ENCODE measurements at regions not wholly inside any gene's neighbourhood (a gene's known extent, or its start where the extent isn't known, plus 50 kb on each side); places are given as distances from the start of the nearest gene placed in this dataset.
"Not testable (repeated sequence)": the region's sequence is repeated elsewhere in the genome, so short reads cannot be mapped to it uniquely, and the experiment has no call there.

GRCh38 chr5:131005963-131006684 is 158.9 kb downstream of the HINT1 start:
- in situ Hi-C loops (cut with HindIII; ENCODE audit: low sequenced_read_pairs) = no loop called here
- no peak for DNase-seq (ENCODE audit: low read depth, low spot score)

GRCh38 chr5:131001507-131001906 is 163.5 kb downstream of the HINT1 start:
- no peak overlapping the region for H3K4me3 ChIP-seq (ENCODE audit: low read depth, low read length)
- TF ChIP-seq CTCF (IDR thresholded peaks at IDR 0.05; ENCODE audit: low read depth, low read length) = no peak
- in situ Hi-C loops (cut with HindIII; ENCODE audit: low sequenced_read_pairs) = no loop called here
- no peak for DNase-seq (ENCODE audit: low read depth, low spot score)

More at GRCh38 chr5:131005963-131006684, 158.9 kb downstream of the HINT1 start:
- TF ChIP-seq CTCF (IDR thresholded peaks at IDR 0.05; ENCODE audit: low read depth, low read length) = peak; percentile 31
- no peak overlapping the region for H3K4me3 ChIP-seq (ENCODE audit: low read depth, low read length)

GRCh38 chr5:131000289-131000688 is 164.8 kb downstream of the HINT1 start:
- in situ Hi-C loops (cut with HindIII; ENCODE audit: low sequenced_read_pairs) = no loop called here
- DNase-seq (ENCODE audit: low read depth, low spot score) = no peak
- TF ChIP-seq CTCF (IDR thresholded peaks at IDR 0.05; ENCODE audit: low read depth, low read length) = no peak
- no peak overlapping the region for H3K4me3 ChIP-seq (ENCODE audit: low read depth, low read length)

- in situ Hi-C loops (cut with HindIII; ENCODE audit: low sequenced_read_pairs); DNase-seq (ENCODE audit: low read depth, low spot score); H3K4me3 ChIP-seq (ENCODE audit: low read depth, low read length): not testable (repeated sequence)
Measured at GRCh38 chr5:130996720-130997119, 168.3 kb downstream of the HINT1 start.

GRCh38 chr5:130995851-130996250 is 169.2 kb downstream of the HINT1 start:
- no peak for TF ChIP-seq CTCF (IDR thresholded peaks at IDR 0.05; ENCODE audit: low read depth, low read length)
- H3K4me3 ChIP-seq (ENCODE audit: low read depth, low read length) = no peak overlapping the region
- in situ Hi-C loops (cut with HindIII; ENCODE audit: low sequenced_read_pairs) = no loop called here
- DNase-seq (ENCODE audit: low read depth, low spot score) = no peak

- no peak overlapping the region for H3K4me3 ChIP-seq (ENCODE audit: low read depth, low read length)
- in situ Hi-C loops (cut with HindIII; ENCODE audit: low sequenced_read_pairs) = no loop called here
- no peak for TF ChIP-seq CTCF (IDR thresholded peaks at IDR 0.05; ENCODE audit: low read depth, low read length)
Measured at GRCh38 chr5:130995254-130995515, 169.9 kb downstream of the HINT1 start.

GRCh38 chr5:130994496-130995253 is 170.4 kb downstream of the HINT1 start:
- no peak for TF ChIP-seq CTCF (IDR thresholded peaks at IDR 0.05; ENCODE audit: low read depth, low read length)
- in situ Hi-C loops (cut with HindIII; ENCODE audit: low sequenced_read_pairs) = no loop called here
- H3K4me3 ChIP-seq (ENCODE audit: low read depth, low read length) = no peak overlapping the region
- DNase-seq (ENCODE audit: low read depth, low spot score) = no peak

More at GRCh38 chr5:130995254-130995515, 169.9 kb downstream of the HINT1 start:
- no peak for DNase-seq (ENCODE audit: low read depth, low spot score)
